ENCODE measurements at regions not wholly inside any gene's neighbourhood (a gene's known extent, or its start where the extent isn't known, plus 50 kb on each side); places are given as distances from the start of the nearest gene placed in this dataset.

- Histone ChIP-seq H3K4me3 (no peak overlapping the region), H3K9me3 (no peaks in the 10 kb centered on the region), H3K27ac (no peak overlapping the region), H3K27me3 (no peaks in the 10 kb centered on the region), H3K36me3 (no peaks in the 10 kb centered on the region), H3K4me1 (no peaks in the 10 kb centered on the region)
- no peak for TF ChIP-seq EP300 (IDR thresholded peaks at IDR 0.05)
- TF ChIP-seq POLR2A (IDR thresholded peaks at IDR 0.05), result no peak
- TF ChIP-seq, protein P1, sequence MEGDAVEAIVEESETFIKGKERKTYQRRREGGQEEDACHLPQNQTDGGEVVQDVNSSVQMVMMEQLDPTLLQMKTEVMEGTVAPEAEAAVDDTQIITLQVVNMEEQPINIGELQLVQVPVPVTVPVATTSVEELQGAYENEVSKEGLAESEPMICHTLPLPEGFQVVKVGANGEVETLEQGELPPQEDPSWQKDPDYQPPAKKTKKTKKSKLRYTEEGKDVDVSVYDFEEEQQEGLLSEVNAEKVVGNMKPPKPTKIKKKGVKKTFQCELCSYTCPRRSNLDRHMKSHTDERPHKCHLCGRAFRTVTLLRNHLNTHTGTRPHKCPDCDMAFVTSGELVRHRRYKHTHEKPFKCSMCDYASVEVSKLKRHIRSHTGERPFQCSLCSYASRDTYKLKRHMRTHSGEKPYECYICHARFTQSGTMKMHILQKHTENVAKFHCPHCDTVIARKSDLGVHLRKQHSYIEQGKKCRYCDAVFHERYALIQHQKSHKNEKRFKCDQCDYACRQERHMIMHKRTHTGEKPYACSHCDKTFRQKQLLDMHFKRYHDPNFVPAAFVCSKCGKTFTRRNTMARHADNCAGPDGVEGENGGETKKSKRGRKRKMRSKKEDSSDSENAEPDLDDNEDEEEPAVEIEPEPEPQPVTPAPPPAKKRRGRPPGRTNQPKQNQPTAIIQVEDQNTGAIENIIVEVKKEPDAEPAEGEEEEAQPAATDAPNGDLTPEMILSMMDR (IDR thresholded peaks at IDR 0.05), result no peak
- no peak for DNase-seq (ENCODE audit: low spot score in 2 of 2)
Observed at GRCh38 chr4:32030406-32030805, 1310.2 kb downstream of the PCDH7 start.

DNA sequence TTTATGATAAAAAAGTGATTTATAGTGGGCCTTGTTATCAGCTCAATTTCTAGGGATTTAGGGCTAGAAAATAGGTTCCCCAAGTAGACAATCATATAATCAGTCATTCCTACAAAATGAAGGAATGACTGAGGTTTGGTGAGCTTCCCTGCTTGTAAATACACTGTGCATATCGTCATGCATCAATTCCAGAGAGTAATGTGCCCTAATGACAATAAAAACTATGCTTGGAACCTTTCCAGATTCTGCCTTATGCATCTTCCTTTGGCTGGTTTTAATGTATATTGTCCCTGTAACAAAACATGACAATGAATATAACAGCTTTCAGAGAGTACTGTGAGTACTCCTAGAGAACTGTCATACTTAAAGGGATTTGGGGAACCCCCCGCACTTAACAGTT is 1310.9 kb downstream of the PCDH7 start:
- Histone ChIP-seq H3K4me3 (no peak overlapping the region), H3K36me3 (no peaks in the 10 kb centered on the region), H3K9me3 (no peaks in the 10 kb centered on the region), H3K27ac (no peak overlapping the region), H3K4me1 (no peaks in the 10 kb centered on the region), H3K27me3 (no peaks in the 10 kb centered on the region)
- DNase-seq (ENCODE audit: low spot score in 2 of 2), result no peak
- TF ChIP-seq, protein P1 (IDR thresholded peaks at IDR 0.05), result no peak
- TF ChIP-seq POLR2A (IDR thresholded peaks at IDR 0.05) (no peak), EP300 (IDR thresholded peaks at IDR 0.05) (no peak)
- WGBS, 2 donors, result 71 to 76% methylated on average over 2 of the region's 2 CpGs

DNA sequence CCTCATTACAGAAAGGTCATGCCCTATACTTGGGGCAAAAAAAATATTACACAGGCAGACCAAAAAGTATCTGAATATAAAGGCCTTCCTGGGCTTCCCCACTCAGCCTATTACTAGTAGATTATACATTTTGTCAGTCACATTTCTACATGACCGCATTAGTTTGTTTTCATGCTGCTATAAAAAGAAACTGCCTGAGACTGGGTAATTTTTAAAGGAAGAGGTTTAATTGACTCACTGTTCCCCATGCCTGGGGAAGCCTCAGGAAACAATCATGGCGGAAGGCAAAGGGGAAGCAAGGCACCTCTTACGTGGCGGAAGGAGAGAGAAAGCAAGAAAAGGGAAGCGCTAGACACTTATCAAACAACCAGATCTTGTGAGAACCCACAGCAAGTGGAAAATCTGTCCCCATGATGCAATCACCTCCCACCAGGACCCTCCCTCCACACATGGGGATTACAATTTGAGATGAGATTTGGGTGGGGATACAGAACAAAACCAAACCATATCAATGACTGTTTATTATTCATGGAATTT is 1312.0 kb downstream of the PCDH7 start:
- WGBS, 2 donors, result 79 to 85% methylated on average over 5 of the region's 5 CpGs
- Histone ChIP-seq H3K36me3 (no peaks in the 10 kb centered on the region), H3K4me3 (no peak overlapping the region), H3K27me3 (no peaks in the 10 kb centered on the region), H3K27ac (no peak overlapping the region), H3K9me3 (no peaks in the 10 kb centered on the region), H3K4me1 (no peaks in the 10 kb centered on the region)
- TF ChIP-seq, protein P1 (IDR thresholded peaks at IDR 0.05), result no peak
- TF ChIP-seq POLR2A (IDR thresholded peaks at IDR 0.05), result no peak
- TF ChIP-seq EP300 (IDR thresholded peaks at IDR 0.05), result no peak
- DNase-seq (ENCODE audit: low spot score in 2 of 2), result no peak

DNA sequence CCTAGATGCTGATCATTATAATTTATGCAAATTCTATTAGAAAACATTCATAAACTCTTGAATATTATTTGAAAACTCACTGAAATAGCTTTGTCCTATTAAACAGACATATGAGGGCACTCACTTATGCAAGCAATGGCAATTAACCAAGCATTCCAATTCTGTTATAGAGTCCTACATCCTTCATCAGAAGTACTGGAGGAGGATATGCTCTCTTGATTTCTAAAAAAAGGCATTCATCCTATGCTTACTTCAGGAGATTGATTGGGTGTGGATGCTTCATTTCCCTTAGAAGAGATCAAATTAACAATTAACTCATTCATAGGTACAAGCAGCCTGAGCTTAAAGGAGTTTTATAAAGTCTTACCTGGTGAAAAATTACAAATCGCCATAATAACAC is 1317.2 kb downstream of the PCDH7 start:
- H3K36me3 ChIP-seq, result no peaks in the 10 kb centered on the region
- no peaks in the 10 kb centered on the region for H3K27me3 ChIP-seq
- no peaks in the 10 kb centered on the region for H3K4me1 ChIP-seq
- DNase-seq (ENCODE audit: low spot score in 2 of 2), result no peak
- no peak overlapping the region for H3K4me3 ChIP-seq
- TF ChIP-seq EP300 (IDR thresholded peaks at IDR 0.05) (no peak), POLR2A (IDR thresholded peaks at IDR 0.05) (no peak)
- TF ChIP-seq, protein P1 (IDR thresholded peaks at IDR 0.05), result no peak
- WGBS, 2 donors, result 37 to 93% methylated on average over 1 of the region's 1 CpG
- H3K9me3 ChIP-seq, result no peaks in the 10 kb centered on the region
- no peak overlapping the region for H3K27ac ChIP-seq

- Histone ChIP-seq H3K36me3 (no peaks in the 10 kb centered on the region), H3K4me1 (no peaks in the 10 kb centered on the region), H3K27me3 (no peaks in the 10 kb centered on the region), H3K27ac (no peak overlapping the region), H3K4me3 (no peak overlapping the region), H3K9me3 (no peaks in the 10 kb centered on the region)
- 33 to 41% methylated on average over 2 of the region's 2 CpGs for WGBS, 2 donors
- no peak for DNase-seq (ENCODE audit: low spot score in 2 of 2)
- TF ChIP-seq, protein P1 (IDR thresholded peaks at IDR 0.05), result no peak
- no peak for TF ChIP-seq EP300 (IDR thresholded peaks at IDR 0.05)
- no peak for TF ChIP-seq POLR2A (IDR thresholded peaks at IDR 0.05)
Observed at GRCh38 chr4:32042486-32043247, 1322.5 kb downstream of the PCDH7 start.
